Skin of body (tissue), 1 donor: ENCODE measurements at regions not wholly inside any gene's neighbourhood (a gene's known extent, or its start where the extent isn't known, plus 50 kb on each side); places are given as distances from the start of the nearest gene placed in this dataset.
A peak's percentile ranks its signal among the peaks of the same experiment; 100 is the strongest.
"Not testable (repeated sequence)": the region's sequence is repeated elsewhere in the genome, so short reads cannot be mapped to it uniquely, and the experiment has no call there.

Experiments
- DNase-seq: peaks from one replicate; lab custom pipeline; 2025; lab: John Stamatoyannopoulos, UW

- DNase-seq = no peak
Measured at GRCh38 chr12:47610686-47611252, 95.1 kb downstream of the RPAP3 start.

- no peak for DNase-seq
Measured at GRCh38 chr12:47609806-47610205, 96.0 kb downstream of the RPAP3 start.

DNA sequence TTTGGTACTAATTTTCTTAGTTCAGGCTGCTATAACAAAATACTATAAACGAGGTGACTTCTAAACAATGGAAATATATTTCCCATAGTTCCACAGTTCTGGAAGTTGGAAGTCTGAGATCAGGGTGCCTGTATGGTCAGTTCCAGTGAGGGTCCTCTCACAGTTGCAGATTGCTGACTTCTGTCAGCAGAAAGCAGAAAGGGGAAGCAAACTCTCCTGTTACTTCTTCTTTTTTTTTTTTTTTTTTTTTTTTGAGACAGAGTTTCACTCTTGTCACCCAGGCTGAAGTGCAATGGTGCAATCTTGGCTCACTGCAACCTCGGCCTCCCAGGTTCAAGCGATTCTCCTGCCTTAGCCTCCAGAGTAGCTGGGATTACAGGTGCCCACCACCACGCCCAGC, 97.2 kb downstream of the RPAP3 start:
- not testable (repeated sequence) for DNase-seq

DNA sequence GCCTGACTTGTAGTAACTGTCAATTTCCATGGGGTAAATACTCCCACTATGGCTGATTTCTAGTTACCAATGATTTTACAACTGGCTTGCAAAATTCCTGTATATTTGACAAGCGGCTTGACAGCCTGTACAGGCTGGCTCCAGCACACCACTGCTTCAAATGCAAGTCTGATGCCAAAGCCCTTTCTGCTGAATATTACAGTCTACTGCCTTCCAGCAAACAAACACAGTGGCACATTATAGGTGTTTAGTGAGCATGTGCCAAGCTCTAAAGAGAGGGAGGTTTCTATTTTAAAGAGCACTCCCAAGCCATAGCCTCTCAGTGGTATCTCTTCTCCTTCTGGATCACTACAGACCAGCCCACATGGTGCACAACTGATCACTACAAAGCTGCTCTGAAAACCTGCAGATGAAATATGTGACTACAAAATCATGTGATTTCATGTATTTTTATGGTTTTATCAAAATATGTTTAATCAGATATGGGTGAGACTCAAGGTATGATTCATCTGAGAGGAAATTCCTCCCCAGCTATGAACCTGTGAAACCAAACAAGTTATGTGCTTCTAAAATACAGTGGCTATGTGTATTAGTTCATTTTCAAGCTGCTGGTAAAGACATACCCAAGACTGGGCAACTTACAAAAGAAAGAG, 101.5 kb downstream of the RPAP3 start:
- no peak for DNase-seq

DNA sequence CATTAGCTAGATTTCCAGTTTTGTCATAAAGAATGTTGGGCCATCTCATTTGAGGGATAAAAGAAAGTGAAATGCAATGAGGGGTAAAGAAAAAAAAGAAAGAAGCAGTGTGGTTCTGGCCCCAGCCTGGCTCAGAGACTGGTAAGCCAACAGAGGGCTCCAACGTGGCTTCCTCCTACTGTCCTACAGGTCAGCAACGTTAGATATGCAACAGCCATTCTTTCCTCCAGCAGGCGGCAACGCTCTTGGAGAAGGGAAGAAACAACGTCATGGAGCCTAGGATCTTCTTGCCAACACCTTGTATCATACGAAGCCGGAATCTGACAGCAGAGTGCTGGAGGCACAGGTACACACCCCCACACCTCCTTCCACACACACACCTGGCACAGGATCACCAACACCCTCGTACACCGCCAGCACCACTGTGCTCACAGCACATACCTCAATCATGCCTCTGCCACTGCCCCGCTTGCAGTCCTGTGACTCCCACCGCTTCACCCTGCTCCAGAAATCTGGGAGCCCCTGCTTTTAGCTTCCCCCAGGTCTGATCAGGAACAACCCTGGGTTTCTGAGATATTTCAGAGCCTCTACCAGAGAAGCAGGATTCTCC, 102.8 kb downstream of the RPAP3 start:
- DNase-seq = no peak

GRCh38 chr12:47602325-47602724, 103.5 kb downstream of the RPAP3 start:
- DNase-seq = no peak

- DNase-seq = no peak
Measured at GRCh38 chr12:47601071-47601470, 104.8 kb downstream of the RPAP3 start.

- no peak for DNase-seq
Measured at GRCh38 chr12:47591795-47592194, 114.0 kb downstream of the RPAP3 start.

DNA sequence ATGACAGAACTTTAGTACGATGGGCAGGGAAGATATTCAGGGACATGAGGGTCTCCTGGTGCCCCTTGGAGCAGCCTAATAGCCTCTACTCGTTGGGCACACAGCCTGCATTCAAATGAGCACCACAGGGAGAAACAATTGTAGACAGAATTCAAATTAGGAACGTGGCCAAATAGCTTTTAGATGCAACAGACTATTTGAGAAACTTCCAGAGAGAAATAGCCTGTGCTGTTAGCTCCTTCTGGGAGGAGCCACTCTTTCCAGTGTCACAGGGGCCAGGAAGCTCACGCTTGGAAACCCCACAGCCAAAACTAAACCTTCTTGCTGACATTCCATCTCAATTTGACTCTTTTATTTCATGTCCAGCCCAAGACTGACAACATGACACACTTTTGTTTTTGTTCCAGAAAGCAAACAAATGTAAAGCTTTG, 114.5 kb downstream of the RPAP3 start:
- peak; percentile 71 for DNase-seq

DNA sequence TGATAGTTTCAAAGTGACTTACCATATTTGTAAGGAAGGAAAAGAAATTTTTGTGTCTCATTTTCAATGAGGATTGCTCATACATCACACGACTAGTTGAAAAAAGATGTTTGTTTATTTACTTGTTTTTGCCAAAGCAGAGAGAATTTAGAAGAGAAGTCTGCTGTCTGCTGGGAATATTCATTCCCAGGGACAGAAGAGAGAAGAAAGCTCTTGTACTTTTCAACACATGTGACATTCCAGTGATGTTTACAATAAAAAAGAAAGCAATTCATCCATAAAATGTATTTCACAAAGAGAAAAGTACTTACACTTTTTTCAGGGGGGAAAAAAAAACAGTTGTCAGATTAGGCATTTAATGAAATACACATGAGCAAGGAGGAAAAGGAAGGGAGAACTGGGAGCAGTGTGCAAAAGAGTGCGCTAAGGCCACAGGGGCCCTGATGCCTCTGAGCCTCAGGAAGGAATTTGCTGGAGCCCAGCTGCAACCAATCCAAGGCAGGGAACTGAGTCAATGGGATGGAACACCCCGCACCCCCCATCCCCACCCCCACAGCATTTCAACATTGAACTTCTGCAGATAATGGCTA, 115.0 kb downstream of the RPAP3 start:
- peak; percentile 84 for DNase-seq

DNA sequence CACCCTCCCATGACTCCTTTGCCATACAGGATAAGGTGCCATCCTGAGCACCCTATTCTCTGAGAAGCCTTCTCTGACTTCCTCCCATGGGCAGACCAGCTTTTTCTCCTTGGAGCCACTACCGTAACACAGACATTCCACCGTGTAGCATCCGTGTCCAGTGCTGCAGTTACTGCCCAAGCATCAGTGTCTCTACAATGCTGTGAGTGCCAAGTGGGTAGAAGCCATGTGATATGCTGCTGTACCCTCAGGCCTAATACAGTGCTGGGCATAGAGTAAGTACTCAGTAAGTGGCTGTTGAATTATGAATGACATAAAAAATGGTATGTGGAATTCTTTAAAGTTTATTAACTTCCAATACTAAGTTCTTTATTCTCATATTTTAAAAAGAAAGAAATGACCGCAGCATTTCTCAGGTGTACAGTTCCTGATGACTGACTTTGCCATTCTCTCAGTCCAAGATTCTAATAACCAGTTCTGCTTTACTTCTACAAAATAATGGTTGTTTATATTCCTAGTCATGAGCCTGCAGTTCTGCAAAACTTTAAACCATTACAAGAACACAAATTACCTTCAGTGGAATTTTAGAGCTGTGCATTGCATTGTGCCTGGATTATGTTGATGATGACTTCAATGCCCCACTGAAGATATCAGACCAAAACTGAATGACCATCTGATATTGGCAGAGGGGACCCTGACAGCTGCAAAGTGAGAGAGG, 118.7 kb downstream of the RPAP3 start:
- no peak for DNase-seq

DNA sequence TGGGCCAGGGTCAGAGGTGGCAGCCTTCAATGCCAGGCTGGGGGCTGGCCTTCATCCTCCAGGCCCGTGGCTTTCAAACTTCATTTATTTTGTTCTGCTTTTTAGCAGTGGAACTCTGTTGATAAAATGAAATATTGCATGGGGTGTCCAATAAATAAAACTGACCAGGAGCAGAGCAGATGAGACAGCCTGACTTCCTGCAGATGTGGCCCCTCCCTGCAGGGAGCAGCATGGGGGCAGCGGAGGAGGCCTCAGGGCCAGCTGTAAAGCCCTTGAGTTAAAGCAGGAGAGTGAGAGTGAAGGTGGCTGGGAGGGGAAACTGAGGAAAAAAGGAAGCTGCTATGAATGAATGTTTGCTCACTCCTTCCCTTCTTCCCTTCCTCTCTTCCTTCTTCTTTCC, 120.3 kb downstream of the RPAP3 start:
- DNase-seq = no peak

- no peak for DNase-seq
Measured at GRCh38 chr12:47578836-47579235, 127.0 kb downstream of the RPAP3 start.

- no peak for DNase-seq
Measured at GRCh38 chr12:47577206-47577989, 128.4 kb downstream of the RPAP3 start.

- no peak for DNase-seq
Measured at GRCh38 chr12:47576289-47576945, 129.4 kb downstream of the RPAP3 start.

DNA sequence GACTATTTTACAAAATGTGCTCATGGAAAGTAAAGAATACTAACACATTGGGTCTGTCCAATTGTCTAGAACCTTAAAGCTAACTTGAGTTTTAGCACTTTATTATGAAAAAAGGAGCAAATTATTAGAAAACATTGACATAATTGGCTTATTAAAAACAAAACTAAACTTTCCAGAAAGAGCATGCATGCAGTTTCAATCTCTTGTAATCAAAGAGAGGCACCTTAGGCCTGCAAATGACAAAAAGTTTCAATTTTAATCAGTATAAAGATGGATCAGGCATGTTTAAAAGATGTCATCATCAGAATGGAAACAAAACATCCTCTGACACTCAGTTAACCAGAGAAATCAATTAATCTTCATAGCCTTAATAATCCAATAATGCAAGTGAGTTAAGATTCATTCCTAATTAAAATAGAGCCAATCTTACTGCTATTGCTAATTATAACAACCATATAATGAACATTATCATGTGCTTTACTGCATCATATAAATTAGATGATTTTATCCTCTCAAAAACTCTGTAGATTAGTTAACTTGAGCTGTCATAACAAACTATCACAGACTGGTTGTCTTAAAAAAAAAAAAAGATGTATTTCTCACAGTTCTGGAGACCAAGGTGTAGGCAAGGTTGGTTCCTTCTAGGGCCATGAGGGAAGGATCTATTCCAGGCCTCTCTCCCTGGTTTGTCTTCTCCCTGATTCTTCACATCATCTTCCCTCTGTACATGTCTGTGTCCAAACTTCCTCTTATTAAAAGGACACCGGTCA, 131.4 kb downstream of the RPAP3 start:
- DNase-seq = no peak

- DNase-seq = no peak
Measured at GRCh38 chr12:47573146-47573659, 132.6 kb downstream of the RPAP3 start.

DNA sequence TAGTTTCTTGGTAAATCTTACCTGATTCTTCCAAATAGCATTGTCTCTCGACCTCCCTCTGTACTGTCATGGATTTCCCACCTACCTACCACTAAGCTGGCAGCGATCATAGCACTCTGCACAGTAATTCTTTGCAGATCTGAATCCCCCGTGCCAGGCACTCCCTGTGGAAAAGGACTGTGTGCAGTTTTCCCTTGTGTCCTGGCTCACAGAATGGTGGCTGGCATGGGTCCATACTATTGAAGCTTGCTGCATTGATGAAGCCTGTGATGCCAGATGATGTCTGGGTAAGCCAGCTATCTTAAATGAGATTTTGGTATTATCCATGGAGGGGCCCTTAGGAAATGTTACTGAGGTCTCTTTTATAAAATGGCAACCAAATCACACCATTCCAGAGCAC, 135.7 kb downstream of the RPAP3 start:
- no peak for DNase-seq

- no peak for DNase-seq
Measured at GRCh38 chr12:47562201-47562600, 143.6 kb downstream of the RPAP3 start.

- no peak for DNase-seq
Measured at GRCh38 chr12:47561746-47562145, 144.1 kb downstream of the RPAP3 start.
